OCI-LY1 (cell line): ENCODE measurements at regions not wholly inside any gene's neighbourhood (a gene's known extent, or its start where the extent isn't known, plus 50 kb on each side); places are given as distances from the start of the nearest gene placed in this dataset.
"Not testable (repeated sequence)": the region's sequence is repeated elsewhere in the genome, so short reads cannot be mapped to it uniquely, and the experiment has no call there.

Source experiments
- H2AFZ ChIP-seq: fragments of 200-600 bp; sonication (generic), shearing (Covaris generic); 2 replicates; pipeline ENCODE4 v1.6.0; 2014; ENCODE audit warnings: antibody characterized with exemption, mild to moderate bottlenecking, low read length
- H3F3A ChIP-seq: fragments of 200-600 bp; sonication (generic), shearing (Covaris generic); 2 replicates; pipeline ENCODE4 v1.6.0; 2014; ENCODE audit warnings: mild to moderate bottlenecking, antibody characterized with exemption, low read length, moderate library complexity; ENCODE audit not compliant: insufficient read depth
- H3K27ac ChIP-seq: fragments of 200-600 bp; sonication (generic); 2 replicates; pipeline ENCODE4 v1.5.1; 2014; ENCODE audit warnings: low read length, mixed run types, mild to moderate bottlenecking, low read depth; ENCODE audit not compliant: poor library complexity, severe bottlenecking
- H3K27me3 ChIP-seq: fragments of 200-600 bp; sonication (generic); 2 replicates; pipeline ENCODE4 v1.6.0; 2014; ENCODE audit warnings: antibody characterized with exemption, mild to moderate bottlenecking, low read length, moderate library complexity; ENCODE audit not compliant: insufficient read depth
- H3K36me3 ChIP-seq: fragments of 200-600 bp; sonication (generic); 2 replicates; pipeline ENCODE4 v1.6.1; 2014; ENCODE audit warnings: mild to moderate bottlenecking, antibody characterized with exemption, low read length, moderate library complexity, mixed read lengths; ENCODE audit not compliant: insufficient read depth
- H3K4me1 ChIP-seq: fragments of 200-600 bp; sonication (generic); 2 replicates; pipeline ENCODE4 v1.5.1; 2014; ENCODE audit warnings: mild to moderate bottlenecking, low read length, moderate library complexity; ENCODE audit not compliant: insufficient read depth, severe bottlenecking
- H3K4me2 ChIP-seq: fragments of 200-600 bp; sonication (generic), shearing (Covaris generic); 2 replicates; pipeline ENCODE4 v1.6.1; 2014; ENCODE audit warnings: low read length
- H3K4me3 ChIP-seq: fragments of 200-600 bp; sonication (generic); 2 replicates; pipeline ENCODE4 v1.5.1; 2014; ENCODE audit warnings: low read length, low read depth, mild to moderate bottlenecking, mixed read lengths; ENCODE audit not compliant: poor library complexity, severe bottlenecking
- H3K79me2 ChIP-seq: fragments of 200-600 bp; shearing (Covaris generic); 2 replicates; pipeline ENCODE4 v1.6.1; 2016; ENCODE audit warnings: mixed run types, low read length, mixed read lengths; ENCODE audit not compliant: insufficient read depth
- H3K9ac ChIP-seq: fragments of 200-600 bp; sonication (generic), shearing (Covaris generic); 2 replicates; pipeline ENCODE4 v1.6.1; 2014; ENCODE audit warnings: mild to moderate bottlenecking, low read length, mixed read lengths
- H3K9me2 ChIP-seq: fragments of 200-600 bp; sonication (generic), shearing (Covaris generic); 2 replicates; pipeline ENCODE4 v1.6.1; 2014; ENCODE audit warnings: low read depth, mild to moderate bottlenecking, low read length, mixed read lengths
- H3K9me3 ChIP-seq: fragments of 200-600 bp; shearing (Covaris generic); 2 replicates; pipeline ENCODE4 v1.6.1; 2014; ENCODE audit warnings: low read length, mixed read lengths
- H4K20me1 ChIP-seq: fragments of 200-600 bp; sonication (generic), shearing (Covaris generic); 2 replicates; pipeline ENCODE4 v1.6.0; 2016; ENCODE audit warnings: mild to moderate bottlenecking, low read length; ENCODE audit not compliant: insufficient read depth
- CTCF ChIP-seq: fragments of 200-600 bp; sonication (generic), shearing (Covaris generic); IDR thresholded peaks from 2 replicates; pipeline ENCODE4 v1.5.1; 2017; ENCODE audit warnings: mild to moderate bottlenecking, antibody characterized with exemption, low read length, moderate library complexity, mixed read lengths
- EZH2 ChIP-seq: fragments of 200-600 bp; sonication (generic), shearing (Covaris generic); IDR thresholded peaks from 2 replicates; pipeline ENCODE4 v1.8.0; 2017; ENCODE audit warnings: borderline replicate concordance, mixed run types, mild to moderate bottlenecking, antibody characterized with exemption, low read length, moderate library complexity, mixed read lengths

GRCh38 chr10:90031776-90032175 is 330.4 kb downstream of the KIF20B start:
- Histone ChIP-seq H3K79me2 (no peaks in the 10 kb centered on the region), H3K4me3 (no peak overlapping the region), H3F3A (no peaks in the 10 kb centered on the region), H3K9me2 (no peaks in the 10 kb centered on the region), H4K20me1 (no peaks in the 10 kb centered on the region), H3K9ac (no peak overlapping the region), H3K27me3 (no peaks in the 10 kb centered on the region), H3K9me3 (no peaks in the 10 kb centered on the region), H2AFZ (no peak overlapping the region), H3K36me3 (no peaks in the 10 kb centered on the region), H3K27ac (no peak overlapping the region), H3K4me1 (no peaks in the 10 kb centered on the region), H3K4me2 (no peak overlapping the region)
- TF ChIP-seq CTCF (no peak), EZH2 (no peak)

GRCh38 chr10:90032519-90032918 is 331.1 kb downstream of the KIF20B start:
- Histone ChIP-seq H3K79me2 (no peaks in the 10 kb centered on the region), H3F3A (no peaks in the 10 kb centered on the region), H3K4me1 (no peaks in the 10 kb centered on the region), H4K20me1 (no peaks in the 10 kb centered on the region), H3K9ac (no peak overlapping the region), H3K9me2 (no peaks in the 10 kb centered on the region), H3K9me3 (no peaks in the 10 kb centered on the region), H2AFZ (no peak overlapping the region), H3K36me3 (no peaks in the 10 kb centered on the region), H3K4me2 (no peak overlapping the region), H3K27me3 (no peaks in the 10 kb centered on the region), H3K4me3 (no peak overlapping the region), H3K27ac (no peak overlapping the region)
- TF ChIP-seq CTCF = no peak
- TF ChIP-seq EZH2 = no peak

DNA sequence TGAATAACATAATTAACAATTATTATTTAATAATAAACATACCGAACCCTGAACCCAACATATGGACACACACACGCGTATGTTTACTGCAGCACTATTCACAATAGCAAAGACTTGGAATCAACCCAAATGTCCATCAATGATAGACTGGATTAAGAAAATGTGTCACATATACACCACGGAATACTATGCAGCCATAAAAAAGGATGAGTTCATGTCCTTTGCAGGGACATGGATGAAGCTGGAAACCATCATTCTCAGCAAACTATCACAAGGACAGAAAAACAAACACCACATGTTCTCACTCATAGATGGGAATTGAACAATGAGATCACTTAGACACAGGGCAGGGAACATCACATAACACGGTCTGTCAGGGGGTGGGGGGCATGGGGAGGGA is 333.5 kb downstream of the KIF20B start:
- H3K27me3 ChIP-seq, H3K4me3 ChIP-seq, H3K9me3 ChIP-seq, H3K9ac ChIP-seq, H3K27ac ChIP-seq, H3K9me2 ChIP-seq, H3F3A ChIP-seq, H4K20me1 ChIP-seq, H3K4me2 ChIP-seq, H3K36me3 ChIP-seq, H3K4me1 ChIP-seq, H3K79me2 ChIP-seq, H2AFZ ChIP-seq: not testable (repeated sequence)

DNA sequence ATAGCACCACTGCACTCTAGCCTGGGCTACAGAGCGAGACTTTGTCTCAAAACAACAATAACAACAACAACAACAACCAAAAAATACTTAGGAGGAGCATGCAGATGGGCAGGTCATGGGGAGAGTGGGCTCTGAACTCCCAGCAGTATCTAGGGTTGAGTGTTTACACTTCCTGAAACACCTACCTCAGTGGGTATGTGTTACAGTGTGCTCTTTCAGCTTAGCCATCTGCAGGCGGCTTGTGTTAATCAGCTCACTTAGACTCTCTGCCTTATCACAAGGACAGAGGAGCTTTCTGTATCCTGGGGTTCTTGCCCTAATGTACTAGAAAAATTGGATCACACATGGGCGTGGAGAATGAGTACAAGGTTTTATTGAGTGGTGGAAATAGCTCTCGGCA is 340.2 kb downstream of the KIF20B start:
- Histone ChIP-seq H3K4me2 (no peak overlapping the region), H3K9me3 (no peaks in the 10 kb centered on the region), H3K9me2 (no peaks in the 10 kb centered on the region), H3K79me2 (no peaks in the 10 kb centered on the region), H3K4me1 (no peaks in the 10 kb centered on the region), H3K27ac (no peak overlapping the region), H3K27me3 (no peaks in the 10 kb centered on the region), H3K4me3 (no peak overlapping the region), H2AFZ (no peak overlapping the region), H3F3A (no peaks in the 10 kb centered on the region), H3K36me3 (no peaks in the 10 kb centered on the region), H4K20me1 (no peaks in the 10 kb centered on the region), H3K9ac (no peak overlapping the region)
- TF ChIP-seq EZH2 (no peak), CTCF (no peak)
